ENCODE measurements at regions not wholly inside any gene's neighbourhood (a gene's known extent, or its start where the extent isn't known, plus 50 kb on each side); places are given as distances from the start of the nearest gene placed in this dataset.

- BruUV-seq (replicated peaks): no TSS peak
- intact Hi-C loops (cut with micrococcal nuclease): no loop called here
- no peak for DNase-seq (ENCODE audit: low read depth, low spot score)
Measured at GRCh38 chrX:65607070-65607742, 60.2 kb upstream of the MSN start.

GRCh38 chrX:65602221-65602560, 65.3 kb upstream of the MSN start:
- Histone ChIP-seq H3K9ac (ENCODE audit: low read length) (no peak overlapping the region), H3K27me3 (ENCODE audit: insufficient read depth, low read length) (no peaks in the 10 kb centered on the region), H3K27ac (ENCODE audit: low read depth, low read length) (no peak overlapping the region), H3K4me1 (ENCODE audit: control insufficient read depth in 1 of 2, insufficient read depth in 2 of 2, low read length in 2 of 2) (no peaks in the 10 kb centered on the region; a peak in 1 of 4 replicates), H3K4me3 (replicated peaks in 1 of 2; ENCODE audit: low read depth in 1 of 2, low read length in 2 of 2) (no peak overlapping the region), H3K9me2 (ENCODE audit: insufficient read depth) (no peaks in the 10 kb centered on the region), H3K4me2 (ENCODE audit: low read length) (no peak overlapping the region), H3K36me3 (ENCODE audit: control insufficient read depth in 1 of 2, insufficient read depth in 2 of 2, low read length in 2 of 2) (no peaks in the 10 kb centered on the region), H2AFZ (ENCODE audit: low read depth, low read length, poor library complexity, severe bottlenecking) (no peak overlapping the region), H4K20me1 (ENCODE audit: insufficient read depth) (no peaks in the 10 kb centered on the region), H3K9me3 (ENCODE audit: control insufficient read depth in 1 of 2, insufficient read depth in 1 of 2, low read depth in 1 of 2, low read length in 2 of 2) (no peaks in the 10 kb centered on the region), H3K79me2 (ENCODE audit: insufficient read depth, low read length) (no peaks in the 10 kb centered on the region)
- no peak for DNase-seq (ENCODE audit: low read depth, low spot score)
- no TSS peak for BruUV-seq (replicated peaks)
- ChIA-PET RAD21 (ENCODE audit: low non-redundant PET in 1 of 2, low total read pairs in 2 of 2, uncharacterized antibody in 2 of 2, unreplicated experiment in 2 of 2) (no interaction called here), POLR2A (no interaction called here), CTCF (no interaction called here)
- intact Hi-C loops (cut with micrococcal nuclease): no loop called here
- ATAC-seq: no peak
- TF ChIP-seq CEBPB (IDR thresholded peaks at IDR 0.05; ENCODE audit: low read depth) (no peak), EZH2 (IDR thresholded peaks at IDR 0.05) (no peak), RAD21 (IDR thresholded peaks at IDR 0.05; ENCODE audit: low read depth) (no peak), CTCF (IDR thresholded peaks at IDR 0.05 in 2 of 3, conservative IDR thresholded peaks at IDR 0.05 in 1 of 3; ENCODE audit: borderline replicate concordance in 1 of 3, insufficient read depth in 1 of 3, low read depth in 2 of 3, low read length in 2 of 3) (no peak), ATF3 (IDR thresholded peaks at IDR 0.05) (no peak), YY1 (IDR thresholded peaks at IDR 0.05; ENCODE audit: extremely low read depth, insufficient replicate concordance, low read depth, low read length) (no peak), ZBTB33 (IDR thresholded peaks at IDR 0.05; ENCODE audit: extremely low read depth, insufficient replicate concordance, low read length) (no peak), ZNF274 (IDR thresholded peaks at IDR 0.05; ENCODE audit: low read depth, low read length) (no peak), ELF1 (IDR thresholded peaks at IDR 0.05; ENCODE audit: borderline replicate concordance, low read depth) (no peak), POLR2A (IDR thresholded peaks at IDR 0.05; ENCODE audit: borderline replicate concordance, extremely low read depth, insufficient read depth, insufficient read length) (no peak)

More at GRCh38 chrX:65607070-65607742, 60.2 kb upstream of the MSN start:
- ChIA-PET POLR2A (no interaction called here), CTCF (no interaction called here), RAD21 (ENCODE audit: low non-redundant PET in 1 of 2, low total read pairs in 2 of 2, uncharacterized antibody in 2 of 2, unreplicated experiment in 2 of 2) (no interaction called here)
- no peaks in the 10 kb centered on the region for H3K79me2 ChIP-seq (ENCODE audit: insufficient read depth, low read length)
- H3K4me3 ChIP-seq (replicated peaks in 1 of 2; ENCODE audit: low read depth in 1 of 2, low read length in 2 of 2): no peak overlapping the region
- no peak overlapping the region for H2AFZ ChIP-seq (ENCODE audit: low read depth, low read length, poor library complexity, severe bottlenecking)
- H3K36me3 ChIP-seq (ENCODE audit: control insufficient read depth in 1 of 2, insufficient read depth in 2 of 2, low read length in 2 of 2): no peaks in the 10 kb centered on the region
- no peaks in the 10 kb centered on the region for H3K4me1 ChIP-seq (ENCODE audit: control insufficient read depth in 1 of 2, insufficient read depth in 2 of 2, low read length in 2 of 2)
- H4K20me1 ChIP-seq (ENCODE audit: insufficient read depth): no peaks in the 10 kb centered on the region
- H3K9ac ChIP-seq (ENCODE audit: low read length): no peak overlapping the region
- no peaks in the 10 kb centered on the region for H3K9me3 ChIP-seq (ENCODE audit: control insufficient read depth in 1 of 2, insufficient read depth in 1 of 2, low read depth in 1 of 2, low read length in 2 of 2)
- no peak overlapping the region for H3K27ac ChIP-seq (ENCODE audit: low read depth, low read length)
- H3K4me2 ChIP-seq (ENCODE audit: low read length): no peak overlapping the region
- no peaks in the 10 kb centered on the region for H3K27me3 ChIP-seq (ENCODE audit: insufficient read depth, low read length)
- no peaks in the 10 kb centered on the region for H3K9me2 ChIP-seq (ENCODE audit: insufficient read depth)
- no peak for ATAC-seq
- TF ChIP-seq CEBPB (IDR thresholded peaks at IDR 0.05; ENCODE audit: low read depth): no peak
- TF ChIP-seq RAD21 (IDR thresholded peaks at IDR 0.05; ENCODE audit: low read depth): no peak
